PC-3 (cell line): ENCODE measurements at regions not wholly inside any gene's neighbourhood (a gene's known extent, or its start where the extent isn't known, plus 50 kb on each side); places are given as distances from the start of the nearest gene placed in this dataset.

Experiments used
- ATAC-seq: fragments of 200-7000 bp; cut with Tn5 transposase; 2 replicates; pipeline ENCODE4 v1.9.1; 2020; ENCODE audit warnings: mild to moderate bottlenecking, moderate library complexity
- BruUV-seq: library from RNA; stranded (reverse); fragments of 400-500 nt; replicated peaks from 2 replicates; lab custom pipeline; 2021; lab: Mats Ljungman, UMichigan
- CTCF ChIA-PET: fragments of 300-600 bp; sonication (Branson Sonifier 250); formaldehyde crosslinking; loops from one replicate; lab custom pipeline; 2022; ENCODE audit warnings: antibody characterized with exemption; lab: Charles Lee
- POLR2A ChIA-PET: fragments of 300-600 bp; sonication (Branson Sonifier 250); formaldehyde crosslinking; loops from one replicate; lab custom pipeline; 2022; ENCODE audit warnings: antibody characterized with exemption; ENCODE audit not compliant: unreplicated experiment; lab: Charles Lee
- DNase-seq: peaks from one replicate; pipeline ENCODE4 v3.0.0-alpha.2; 2015
- H2AFZ ChIP-seq: fragments of 300-600 bp; sonication (generic); 2 replicates; pipeline ENCODE4 v1.6.0; 2016; ENCODE audit warnings: antibody characterized with exemption, low read length
- H3F3A ChIP-seq: fragments of 300-600 bp; sonication (generic); one replicate; pipeline ENCODE4 v1.6.0; 2017; ENCODE audit warnings: antibody characterized with exemption, low read length, control low read depth, mild to moderate bottlenecking; ENCODE audit not compliant: unreplicated experiment
- H3K27ac ChIP-seq: fragments of 300-600 bp; sonication (generic); 2 replicates; pipeline ENCODE4 v1.5.1; 2016; ENCODE audit warnings: mild to moderate bottlenecking, low read length
- H3K27me3 ChIP-seq: fragments of 300-600 bp; sonication (generic); 2 replicates; pipeline ENCODE4 v1.6.1; 2016; ENCODE audit warnings: low read length, mixed read lengths
- H3K36me3 ChIP-seq: fragments of 300-600 bp; sonication (generic); 2 replicates; pipeline ENCODE4 v1.6.1; 2016; ENCODE audit warnings: low read depth, mixed run types, low read length, mixed read lengths
- H3K4me1 ChIP-seq: fragments of 300-600 bp; sonication (generic); 2 replicates; pipeline ENCODE4 v1.5.1; 2016; ENCODE audit warnings: low read length; ENCODE audit not compliant: insufficient read depth
- H3K4me2 ChIP-seq: fragments of 300-600 bp; sonication (generic); 2 replicates; pipeline ENCODE4 v1.6.0; 2016; ENCODE audit warnings: low read length
- H3K4me3 ChIP-seq: fragments of 300-600 bp; sonication (generic); 2 replicates; pipeline ENCODE4 v1.5.1; 2016; ENCODE audit warnings: mild to moderate bottlenecking, low read length, mixed read lengths
- H3K79me2 ChIP-seq: fragments of 300-600 bp; sonication (generic); 2 replicates; pipeline ENCODE4 v1.6.1; 2017; ENCODE audit warnings: low read length, mixed read lengths
- H3K9ac ChIP-seq: fragments of 300-600 bp; sonication (generic); 2 replicates; pipeline ENCODE4 v1.6.0; 2016; ENCODE audit warnings: mild to moderate bottlenecking, low read length
- H3K9me2 ChIP-seq: fragments of 300-600 bp; sonication (generic); replicated peaks from 2 replicates; pipeline ENCODE4 v1.6.1; 2016; ENCODE audit warnings: mixed run types, low read length, mixed read lengths
- H3K9me3 ChIP-seq: fragments of 300-600 bp; sonication (generic); 2 replicates; pipeline ENCODE4 v1.6.1; 2016; ENCODE audit warnings: low read length, mixed read lengths
- H4K20me1 ChIP-seq: fragments of 300-600 bp; sonication (generic); 2 replicates; pipeline ENCODE4 v1.6.1; 2016; ENCODE audit warnings: low read length, mixed read lengths
- CTCF ChIP-seq: fragments of 300-600 bp; sonication (generic); conservative IDR thresholded peaks from 2 replicates; pipeline ENCODE4 v1.5.1; 2017; ENCODE audit warnings: antibody characterized with exemption, low read depth, mild to moderate bottlenecking, low read length
- EZH2 ChIP-seq: fragments of 300-600 bp; sonication (generic); IDR thresholded peaks from one replicate; pipeline ENCODE4 v1.6.1; 2017; ENCODE audit warnings: antibody characterized with exemption, mild to moderate bottlenecking, low read length; ENCODE audit not compliant: unreplicated experiment
- EZH2phosphoT487 ChIP-seq: fragments of 300-600 bp; sonication (generic); IDR thresholded peaks from 2 replicates; pipeline ENCODE4 v1.6.1; 2018; ENCODE audit warnings: mild to moderate bottlenecking, antibody characterized with exemption, low read length, borderline replicate concordance
- intact Hi-C: fragments of 100-400 bp; cut with micrococcal nuclease; formaldehyde crosslinking; loops from 2 replicates; pipeline ENCODE4 v1.9.0; 2023

DNA sequence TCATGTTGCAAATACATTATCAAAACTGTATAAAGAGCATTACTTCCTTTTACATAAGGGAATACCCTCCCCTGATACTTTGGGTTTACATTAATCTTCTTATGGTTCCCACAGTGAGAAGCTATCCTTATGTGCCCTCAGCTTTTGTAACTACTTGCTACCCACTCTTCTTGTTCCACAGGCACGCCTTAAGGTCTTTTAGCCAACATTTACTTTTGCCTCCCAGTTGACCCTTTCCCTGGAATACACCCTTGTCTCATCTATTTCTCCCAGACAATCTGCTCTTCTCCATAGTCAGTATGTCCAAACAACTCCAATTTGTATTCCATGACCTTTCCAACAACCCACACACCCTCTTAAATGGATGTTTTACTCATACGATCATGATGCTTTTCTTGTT is 116.8 kb upstream of the COL8A1 start:
- Histone ChIP-seq H3K9me3 (no peaks in the 10 kb centered on the region), H3K9ac (no peak overlapping the region), H3K4me3 (no peak overlapping the region), H3K36me3 (no peaks in the 10 kb centered on the region), H3F3A (no peaks in the 10 kb centered on the region), H3K9me2 (no peaks in the 10 kb centered on the region), H3K27me3 (no peaks in the 10 kb centered on the region), H2AFZ (no peak overlapping the region), H3K4me1 (peaks cover 35% of the 10 kb centered on the region), H3K4me2 (peak overlapping the region; percentile 69), H4K20me1 (no peaks in the 10 kb centered on the region), H3K79me2 (no peaks in the 10 kb centered on the region), H3K27ac (peak overlapping the region; percentile 77)
- CTCF ChIA-PET = no interaction called here
- TF ChIP-seq EZH2phosphoT487 (no peak), EZH2 (no peak), CTCF (no peak)
- POLR2A ChIA-PET = no interaction called here
- DNase-seq (peak; percentile 33), ATAC-seq (no peak)
- BruUV-seq = no TSS peak
- intact Hi-C loops = loop anchor here (5.0 kb wide), 2 partner anchors 274 to 649 kb away; no protein-coding TSS in a partner anchor

- Histone ChIP-seq H3K4me1 (peaks cover 35% of the 10 kb centered on the region), H2AFZ (0 out of 2 replicates have a peak overlapping the region, but pooled peaks have one; percentile 15), H3K27ac (peak overlapping the region; percentile 77), H3K27me3 (no peaks in the 10 kb centered on the region), H4K20me1 (no peaks in the 10 kb centered on the region), H3F3A (no peaks in the 10 kb centered on the region), H3K36me3 (no peaks in the 10 kb centered on the region), H3K9me3 (no peaks in the 10 kb centered on the region), H3K9ac (no peak overlapping the region), H3K4me3 (peak overlapping the region; percentile 17; the same call in 1 of the 2 replicates), H3K4me2 (peak overlapping the region; percentile 69), H3K79me2 (no peaks in the 10 kb centered on the region), H3K9me2 (no peaks in the 10 kb centered on the region)
- POLR2A ChIA-PET = no interaction called here
- CTCF ChIA-PET = interaction anchor here (1.0 to 1.2 kb wide), 2 partner anchors 21 to 228 kb away, joined by 3 to 5 read pairs; no protein-coding TSS in a partner anchor
- intact Hi-C loops = loop anchor here (5.0 kb wide), 2 partner anchors 273 to 648 kb away; no protein-coding TSS in a partner anchor
- no TSS peak for BruUV-seq
- peak; percentile 75 for DNase-seq
- TF ChIP-seq EZH2phosphoT487 = no peak
- TF ChIP-seq CTCF = no peak
- TF ChIP-seq EZH2 = no peak
- peak; percentile 79 for ATAC-seq
Observed at GRCh38 chr3:99520513-99520912, 117.9 kb upstream of the COL8A1 start.

- Histone ChIP-seq H3K36me3 (no peaks in the 10 kb centered on the region), H2AFZ (no peak overlapping the region), H3K4me2 (no peak overlapping the region), H4K20me1 (no peaks in the 10 kb centered on the region), H3K9ac (no peak overlapping the region), H3K4me3 (no peak overlapping the region), H3K79me2 (no peaks in the 10 kb centered on the region), H3K9me2 (no peaks in the 10 kb centered on the region), H3F3A (no peaks in the 10 kb centered on the region), H3K9me3 (no peaks in the 10 kb centered on the region), H3K27ac (no peak overlapping the region), H3K4me1 (peaks cover 27% of the 10 kb centered on the region), H3K27me3 (no peaks in the 10 kb centered on the region)
- DNase-seq (no peak), ATAC-seq (no peak)
- BruUV-seq = no TSS peak
- intact Hi-C loops = no loop called here
- ChIA-PET POLR2A (no interaction called here), CTCF (no interaction called here)
- TF ChIP-seq EZH2phosphoT487 = no peak
- TF ChIP-seq EZH2 = no peak
Observed at GRCh38 chr3:99516936-99517335, 121.5 kb upstream of the COL8A1 start.
